Ovary (tissue), 7 donors: ENCODE measurements at regions not wholly inside any gene's neighbourhood (a gene's known extent, or its start where the extent isn't known, plus 50 kb on each side); places are given as distances from the start of the nearest gene placed in this dataset.

ENCODE experiments used
- DNase-seq, 5 donors: peaks; one replicate each; pipeline ENCODE4 v3.0.0-alpha.2; 2019 to 2020
- H3K27ac ChIP-seq, 2 donors: fragments of 200-600 bp; one replicate each; pipeline versions ENCODE4 v1.5.1 to v1.8.0; 2019 to 2022
- H3K27me3 ChIP-seq: fragments of 200-600 bp; one replicate; pipeline ENCODE4 v1.8.0; 2022
- H3K36me3 ChIP-seq: fragments of 200-600 bp; sonication (generic); one replicate; pipeline ENCODE4 v1.5.1; 2019
- H3K4me1 ChIP-seq: one replicate; pipeline ENCODE4 v1.8.1; 2013; ENCODE audit warnings: mild to moderate bottlenecking, moderate library complexity; ENCODE audit not compliant: insufficient read depth
- H3K4me3 ChIP-seq: fragments of 200-600 bp; sonication (generic); one replicate; pipeline ENCODE4 v1.5.1; 2017
- H3K9me3 ChIP-seq, 2 donors: fragments of 200-600 bp in 1 of 2; sonication (generic) in 1 of 2; one replicate each; pipeline versions ENCODE4 v1.5.1 to v1.8.1; 2013 to 2019; ENCODE audit warnings: mild to moderate bottlenecking in 1 of 2, moderate library complexity in 1 of 2
- CTCF ChIP-seq, 3 donors: fragments of 450-650 bp in 2 of 3; fragments of 200-600 bp in 1 of 3; IDR thresholded peaks; one replicate each; pipeline versions ENCODE4 v1.5.1 to v1.8.0; 2016 to 2022; ENCODE audit warnings: antibody characterized with exemption in 3 of 3, mild to moderate bottlenecking in 1 of 3
- EP300 ChIP-seq: sonication (generic); formaldehyde crosslinking; IDR thresholded peaks from one replicate; pipeline ENCODE4 v1.6.1; 2017; ENCODE audit warnings: antibody characterized with exemption
- POLR2A ChIP-seq: fragments of 450-650 bp; IDR thresholded peaks from one replicate; pipeline ENCODE4 v1.6.1; 2017; ENCODE audit warnings: antibody characterized with exemption, mild to moderate bottlenecking, moderate library complexity
- WGBS, 3 donors: extraction: QIAGEN DNeasy Blood & Tissue Kit in 1 of 3; methylation state at CpG; one replicate each; pipeline versions ENCODE4 v1.1.5 to v1.1.7; 2013 to 2017; 5-methylcytosine and 5-hydroxymethylcytosine counted together
- intact Hi-C, 4 donors: fragments of 100-400 bp; cut with DNase I; formaldehyde crosslinking; loops; one replicate each; pipeline versions ENCODE4 v1.11.0 to v1.15.1; 2022 to 2023
- donor health status: DM: no; HTN: no; CAD: no; lungs with moderate emphysema.
- donor health status: DM: no; HTN: no; CAD: no.
- donor health status: Bipolar disorder and iron deficiency.
- donor health status: DM: no; HTN: no; CAD: no.
- donor health status: DM: yes; HTN: yes; CAD: no.

GRCh38 chr6:43982084-43982625, 145.1 kb downstream of the MRPL14 start:
- H3K27ac ChIP-seq, result no peak overlapping the region

GRCh38 chr6:43981363-43981990, 145.8 kb downstream of the MRPL14 start:
- no peaks in the 10 kb centered on the region for H3K36me3 ChIP-seq
- H3K27me3 ChIP-seq, result no peaks in the 10 kb centered on the region
- H3K27ac ChIP-seq, result no peak overlapping the region
- WGBS, 3 donors, result 91 to 95% (median 93%) methylated on average over 4 of the region's 4 CpGs
- peak in 1 of 5 donors; percentile 4 for DNase-seq
- H3K9me3 ChIP-seq, result no peaks in the 10 kb centered on the region
- no peak overlapping the region for H3K4me3 ChIP-seq
- no peak for TF ChIP-seq POLR2A
- no peak for TF ChIP-seq EP300
- TF ChIP-seq CTCF (IDR thresholded peaks at IDR 0.05), result no peak
- intact Hi-C loops, result no loop called here
- no peaks in the 10 kb centered on the region for H3K4me1 ChIP-seq

More at GRCh38 chr6:43982084-43982625, 145.1 kb downstream of the MRPL14 start:
- no peaks in the 10 kb centered on the region for H3K27me3 ChIP-seq
- intact Hi-C loops, result no loop called here
- H3K4me1 ChIP-seq, result no peaks in the 10 kb centered on the region
- TF ChIP-seq POLR2A, result no peak
- TF ChIP-seq CTCF (IDR thresholded peaks at IDR 0.05), result no peak
- TF ChIP-seq EP300, result no peak
- H3K36me3 ChIP-seq, result no peaks in the 10 kb centered on the region
- H3K4me3 ChIP-seq, result no peak overlapping the region
- 47 to 93% (median 67%) methylated on average over 2 of the region's 2 CpGs for WGBS, 3 donors
- no peaks in the 10 kb centered on the region for H3K9me3 ChIP-seq
- peak in 1 of 5 donors; percentile 1 for DNase-seq

GRCh38 chr6:43980004-43980795, 147.1 kb downstream of the MRPL14 start:
- DNase-seq, result no peak

GRCh38 chr6:43979525-43979924, 147.7 kb downstream of the MRPL14 start:
- TF ChIP-seq EP300 (no peak), POLR2A (no peak), CTCF (IDR thresholded peaks at IDR 0.05) (no peak)
- no peaks in the 10 kb centered on the region for H3K4me1 ChIP-seq
- no peaks in the 10 kb centered on the region for H3K36me3 ChIP-seq
- H3K27ac ChIP-seq, result no peak overlapping the region
- H3K27me3 ChIP-seq, result no peaks in the 10 kb centered on the region
- intact Hi-C loops, result no loop called here
- H3K9me3 ChIP-seq, result no peaks in the 10 kb centered on the region
- no peak for DNase-seq
- no peak overlapping the region for H3K4me3 ChIP-seq
- 85 to 88% (median 88%) methylated on average over 4 of the region's 4 CpGs for WGBS, 3 donors

More at GRCh38 chr6:43980004-43980795, 147.1 kb downstream of the MRPL14 start:
- no peaks in the 10 kb centered on the region for H3K36me3 ChIP-seq
- WGBS, 3 donors, result 87 to 93% (median 92%) methylated on average over 12 of the region's 12 CpGs
- no peaks in the 10 kb centered on the region for H3K27me3 ChIP-seq
- TF ChIP-seq CTCF (IDR thresholded peaks at IDR 0.05), result no peak
- no peak for TF ChIP-seq POLR2A
- TF ChIP-seq EP300, result no peak
- no peak overlapping the region for H3K27ac ChIP-seq
- no peaks in the 10 kb centered on the region for H3K4me1 ChIP-seq
- H3K4me3 ChIP-seq, result no peak overlapping the region
- intact Hi-C loops, result no loop called here
- H3K9me3 ChIP-seq, result no peaks in the 10 kb centered on the region
